GM12874 (cell line): ENCODE measurements at regions not wholly inside any gene's neighbourhood (a gene's known extent, or its start where the extent isn't known, plus 50 kb on each side); places are given as distances from the start of the nearest gene placed in this dataset.

Source experiments
- CTCF ChIP-seq: IDR thresholded peaks from 2 replicates; pipeline ENCODE4 v1.5.1; 2011; ENCODE audit warnings: low read depth, mild to moderate bottlenecking, control low read depth, low read length, moderate library complexity; ENCODE audit not compliant: insufficient read depth

- no peak for TF ChIP-seq CTCF
Measured at GRCh38 chr12:66831495-66831894, 152.6 kb upstream of the GRIP1 start.

- TF ChIP-seq CTCF: no peak
Measured at GRCh38 chr12:66832997-66833396, 154.1 kb upstream of the GRIP1 start.

GRCh38 chr12:66836623-66837310 is 157.9 kb upstream of the GRIP1 start:
- no peak for TF ChIP-seq CTCF

GRCh38 chr12:66837311-66837627 is 158.4 kb upstream of the GRIP1 start:
- TF ChIP-seq CTCF: no peak

GRCh38 chr12:66838366-66838765 is 159.5 kb upstream of the GRIP1 start:
- no peak for TF ChIP-seq CTCF

GRCh38 chr12:66848967-66849366 is 170.1 kb upstream of the GRIP1 start:
- TF ChIP-seq CTCF: no peak

GRCh38 chr12:66851134-66851533 is 172.3 kb upstream of the GRIP1 start:
- TF ChIP-seq CTCF: no peak

- no peak for TF ChIP-seq CTCF
Measured at GRCh38 chr12:66852091-66852490, 173.2 kb upstream of the GRIP1 start.
